ENCODE measurements at regions not wholly inside any gene's neighbourhood (a gene's known extent, or its start where the extent isn't known, plus 50 kb on each side); places are given as distances from the start of the nearest gene placed in this dataset.

GRCh38 chr2:120653871-120654270 is 81.8 kb upstream of the GLI2 start:
- no peak for DNase-seq (ENCODE audit: low read depth, low spot score)

DNA sequence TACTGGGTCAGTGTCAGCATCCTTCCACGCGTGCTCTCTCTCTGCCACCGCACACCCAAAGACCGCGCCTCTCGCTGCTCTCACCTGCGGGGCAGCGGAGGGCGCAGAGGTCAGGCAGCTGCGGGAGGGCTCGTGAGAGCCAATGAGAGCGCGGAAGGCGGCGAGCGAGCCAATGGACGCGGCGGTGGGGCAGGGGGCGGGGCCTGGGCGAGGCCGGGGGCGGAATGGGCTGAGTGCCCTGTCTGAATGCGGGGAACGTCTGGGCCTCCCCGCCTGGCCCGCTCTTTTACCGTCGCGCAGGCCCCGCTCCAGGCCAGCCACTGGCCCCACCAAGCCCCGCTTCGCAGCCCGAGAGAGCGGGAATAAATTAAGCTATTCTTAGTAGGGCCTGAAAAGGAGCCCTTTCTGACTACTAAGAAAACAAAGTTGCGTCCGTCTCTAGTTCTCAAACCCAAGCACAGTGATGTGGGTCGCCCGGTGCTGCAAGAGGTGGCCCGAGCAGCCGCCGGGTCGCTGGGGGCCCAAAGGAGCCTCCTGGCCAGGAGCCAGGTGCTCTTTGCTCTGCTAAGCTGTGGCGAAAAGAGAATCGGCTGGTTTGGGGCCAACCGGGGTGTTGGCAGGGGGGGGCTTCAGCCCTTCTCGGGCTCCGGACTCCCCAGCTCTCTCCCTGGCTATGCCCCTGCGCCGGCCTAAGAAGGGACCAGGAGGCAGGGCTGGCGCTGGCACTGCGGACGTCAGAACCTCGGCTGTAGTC is 81.1 kb upstream of the GLI2 start:
- DNase-seq (ENCODE audit: low read depth, low spot score), result no peak

GRCh38 chr2:120656273-120656950 is 79.3 kb upstream of the GLI2 start:
- DNase-seq (ENCODE audit: low read depth, low spot score), result no peak

- no peak for DNase-seq (ENCODE audit: low read depth, low spot score)
Measured at GRCh38 chr2:120658042-120658769, 77.5 kb upstream of the GLI2 start.

GRCh38 chr2:120658770-120659158 is 76.9 kb upstream of the GLI2 start:
- DNase-seq (ENCODE audit: low read depth, low spot score), result no peak

DNA sequence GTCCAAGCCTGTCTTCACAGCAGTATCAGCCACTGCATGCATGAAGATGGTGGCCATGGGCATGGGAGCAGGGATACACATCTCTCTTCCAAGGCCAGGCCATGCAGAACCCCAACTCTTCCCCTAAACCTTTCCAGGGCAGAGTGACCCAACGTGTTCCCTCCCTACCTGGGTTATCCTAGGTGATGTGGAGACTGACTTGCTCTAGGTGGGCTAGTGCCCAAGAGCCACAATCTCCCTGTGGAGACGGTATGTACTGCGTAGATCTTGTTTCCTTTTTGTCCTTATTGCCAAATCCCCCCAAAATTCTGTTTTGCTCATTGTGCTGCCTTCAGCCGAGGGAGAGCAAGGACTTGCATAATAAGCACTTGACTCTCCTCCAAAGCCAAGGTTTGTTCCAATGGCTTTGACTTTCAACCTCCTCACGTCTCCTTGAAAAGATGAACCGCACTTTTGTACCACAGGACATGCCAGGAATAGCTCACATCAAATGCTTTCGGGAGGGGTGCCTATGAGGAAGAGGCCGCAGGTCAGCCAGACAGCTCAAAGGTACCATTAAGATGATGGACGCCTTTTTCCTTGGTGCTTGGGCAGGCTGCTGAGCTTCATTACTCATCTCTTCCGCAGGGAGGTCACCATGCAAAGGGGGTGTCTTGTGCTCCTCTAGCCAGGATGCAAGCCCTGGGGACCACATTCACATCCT is 76.2 kb upstream of the GLI2 start:
- no peak for DNase-seq (ENCODE audit: low read depth, low spot score)

- no peak for DNase-seq (ENCODE audit: low read depth, low spot score)
Measured at GRCh38 chr2:120660056-120660694, 75.5 kb upstream of the GLI2 start.

DNA sequence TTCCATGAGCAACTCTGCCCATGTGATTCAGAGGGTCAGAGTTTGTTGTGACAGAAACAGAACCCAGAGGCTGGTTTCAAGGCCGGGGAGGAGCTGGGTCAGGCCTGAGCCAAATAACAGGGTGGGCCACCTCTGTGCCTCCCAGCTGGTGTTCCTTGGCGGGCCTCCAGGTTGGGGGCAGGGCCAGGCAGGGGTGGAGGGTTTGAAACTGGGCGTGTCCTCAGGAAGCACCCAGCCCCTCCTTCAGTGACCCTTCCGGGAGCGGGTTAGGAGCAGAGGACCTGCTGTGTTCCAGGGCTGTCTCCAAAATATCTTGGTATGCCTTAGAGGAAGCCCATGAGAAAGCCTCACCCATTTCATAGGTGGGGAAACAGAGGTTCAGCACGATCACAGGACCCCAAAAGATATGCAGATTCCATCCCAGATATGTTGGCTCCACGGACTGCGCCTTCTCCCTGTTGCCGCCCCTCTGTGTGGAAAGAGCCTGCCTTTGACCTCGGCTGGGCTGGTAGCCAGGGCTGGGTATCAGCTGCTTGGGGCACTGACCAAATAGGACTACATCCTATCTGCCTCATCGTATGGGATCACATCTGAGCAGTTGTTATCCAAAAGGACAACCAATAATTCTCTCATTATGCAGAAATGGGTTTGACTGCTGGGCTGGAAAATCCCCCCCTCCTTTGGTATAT is 74.8 kb upstream of the GLI2 start:
- no peak for DNase-seq (ENCODE audit: low read depth, low spot score)

DNA sequence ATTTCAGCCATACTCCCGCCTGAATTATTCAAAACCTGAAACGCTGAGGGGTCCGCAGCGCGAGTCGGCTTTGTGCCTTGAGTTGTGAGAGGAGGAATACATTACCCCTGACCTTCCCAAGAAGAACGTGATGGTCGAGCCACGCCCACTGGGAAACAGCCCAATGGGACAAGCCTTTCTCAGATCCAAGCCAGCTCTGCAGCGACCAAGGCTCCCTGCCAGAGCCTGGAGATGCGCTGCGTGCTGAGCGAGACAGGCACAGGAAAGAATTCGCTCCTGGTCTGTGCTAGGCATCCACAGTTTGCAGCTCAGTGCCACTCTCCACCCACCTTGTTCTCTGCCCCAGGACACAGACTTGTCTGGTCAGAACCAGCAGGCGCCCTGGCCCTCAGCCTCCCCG is 74.1 kb upstream of the GLI2 start:
- no peak for DNase-seq (ENCODE audit: low read depth, low spot score)

DNA sequence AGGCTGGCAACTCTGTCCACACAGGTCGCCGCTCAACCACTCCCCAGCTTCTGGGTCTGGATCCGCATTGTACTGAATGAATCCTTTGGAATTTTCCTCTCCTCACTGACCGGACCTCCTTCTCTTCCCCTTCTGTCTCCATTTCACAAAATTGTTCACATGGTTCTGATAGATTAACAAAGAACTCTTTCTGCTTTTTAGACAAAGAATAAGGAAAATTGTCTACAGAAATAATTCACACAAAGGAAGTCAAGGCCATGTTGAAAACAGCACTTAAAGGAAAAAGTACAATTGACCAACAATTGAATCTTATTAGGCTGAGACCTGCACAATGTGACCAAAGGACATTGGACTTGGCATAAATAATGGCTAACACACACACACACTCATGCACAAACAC is 73.6 kb upstream of the GLI2 start:
- no peak for DNase-seq (ENCODE audit: low read depth, low spot score)

GRCh38 chr2:120662746-120663145 is 72.9 kb upstream of the GLI2 start:
- no peak for DNase-seq (ENCODE audit: low read depth, low spot score)

- DNase-seq (ENCODE audit: low read depth, low spot score), result no peak
Measured at GRCh38 chr2:120666433-120666832, 69.2 kb upstream of the GLI2 start.

- DNase-seq (ENCODE audit: low read depth, low spot score), result no peak
Measured at GRCh38 chr2:120667981-120668380, 67.7 kb upstream of the GLI2 start.

DNA sequence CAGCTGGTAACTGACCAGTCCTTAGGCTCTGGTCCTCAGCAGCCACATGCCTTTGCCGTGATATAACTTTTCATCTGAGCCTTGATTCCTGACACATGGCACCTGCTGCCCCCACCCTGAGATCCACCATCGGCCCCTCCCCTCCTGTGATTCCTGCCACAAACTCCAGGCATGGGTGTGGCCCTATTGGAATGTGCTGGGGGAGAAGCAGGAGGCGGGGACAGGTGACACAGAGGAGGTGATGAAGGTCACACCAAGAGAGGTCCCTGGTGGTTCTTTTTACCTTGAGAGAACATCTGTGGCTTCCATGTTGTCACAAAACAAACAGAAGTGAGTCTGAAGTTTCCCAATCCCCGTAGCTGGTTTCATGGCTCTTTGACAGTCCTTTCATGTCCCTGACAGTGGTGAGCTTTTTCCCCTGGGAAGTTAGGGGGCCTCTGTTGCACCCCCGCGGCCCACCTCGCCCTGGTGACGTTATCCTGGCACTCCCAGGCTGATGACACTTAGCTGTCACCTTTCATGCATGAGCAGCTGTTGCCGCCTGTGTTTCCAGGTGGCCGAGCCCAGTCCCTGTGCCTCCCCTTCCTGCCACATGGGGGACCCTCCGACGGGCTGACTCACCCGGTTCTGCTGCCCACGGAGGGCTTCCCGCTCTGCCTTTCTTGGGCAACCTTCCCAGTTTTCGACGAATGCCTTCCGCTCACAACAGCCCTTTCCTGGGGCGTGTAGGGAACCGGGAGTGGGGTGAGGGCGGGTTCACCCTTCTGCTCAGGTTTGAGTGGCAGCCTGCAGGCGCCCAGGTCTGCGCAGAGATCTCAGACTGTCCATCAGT is 66.3 kb upstream of the GLI2 start:
- DNase-seq (ENCODE audit: low read depth, low spot score), result no peak

DNA sequence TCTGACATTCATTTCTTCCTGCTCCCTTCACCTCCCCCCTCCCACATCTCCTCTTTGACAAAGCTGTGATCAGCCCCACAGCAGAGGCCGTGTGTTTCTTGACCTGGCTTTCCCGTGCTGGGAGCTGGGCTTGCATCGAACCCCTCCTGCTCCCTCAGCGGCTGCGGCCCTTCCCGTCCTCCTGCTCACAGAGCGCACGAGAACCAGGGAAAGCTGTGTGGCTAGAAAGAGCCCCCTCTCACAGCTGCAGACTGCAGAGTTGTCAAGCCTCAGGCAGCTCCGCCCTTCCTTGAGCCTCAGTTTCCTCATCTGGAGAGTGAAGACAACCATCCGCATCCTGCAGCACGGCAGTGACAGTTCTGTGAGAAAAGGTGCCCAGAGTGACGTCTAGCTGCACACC is 65.7 kb upstream of the GLI2 start:
- DNase-seq (ENCODE audit: low read depth, low spot score), result no peak

DNA sequence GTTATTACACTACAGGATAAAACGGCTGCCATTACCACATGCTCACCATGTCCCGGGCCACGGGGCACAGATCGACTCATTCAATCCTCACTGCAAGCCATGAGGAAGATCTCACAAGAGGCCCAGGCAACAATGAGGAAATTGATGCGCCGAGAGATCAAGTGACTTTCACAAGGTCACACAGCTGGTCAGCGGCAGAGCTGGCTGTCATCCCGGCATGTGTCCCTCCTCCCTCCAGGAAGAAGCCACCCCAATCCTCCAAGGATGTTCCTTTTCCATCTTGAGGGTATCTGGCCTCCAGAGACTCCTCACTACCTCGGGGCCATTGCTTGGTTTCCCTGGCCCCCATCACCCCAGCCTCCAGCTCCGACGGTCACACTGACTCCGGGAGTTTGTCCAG is 65.3 kb upstream of the GLI2 start:
- no peak for DNase-seq (ENCODE audit: low read depth, low spot score)

- DNase-seq (ENCODE audit: low read depth, low spot score), result no peak
Measured at GRCh38 chr2:120670771-120671480, 64.7 kb upstream of the GLI2 start.

DNA sequence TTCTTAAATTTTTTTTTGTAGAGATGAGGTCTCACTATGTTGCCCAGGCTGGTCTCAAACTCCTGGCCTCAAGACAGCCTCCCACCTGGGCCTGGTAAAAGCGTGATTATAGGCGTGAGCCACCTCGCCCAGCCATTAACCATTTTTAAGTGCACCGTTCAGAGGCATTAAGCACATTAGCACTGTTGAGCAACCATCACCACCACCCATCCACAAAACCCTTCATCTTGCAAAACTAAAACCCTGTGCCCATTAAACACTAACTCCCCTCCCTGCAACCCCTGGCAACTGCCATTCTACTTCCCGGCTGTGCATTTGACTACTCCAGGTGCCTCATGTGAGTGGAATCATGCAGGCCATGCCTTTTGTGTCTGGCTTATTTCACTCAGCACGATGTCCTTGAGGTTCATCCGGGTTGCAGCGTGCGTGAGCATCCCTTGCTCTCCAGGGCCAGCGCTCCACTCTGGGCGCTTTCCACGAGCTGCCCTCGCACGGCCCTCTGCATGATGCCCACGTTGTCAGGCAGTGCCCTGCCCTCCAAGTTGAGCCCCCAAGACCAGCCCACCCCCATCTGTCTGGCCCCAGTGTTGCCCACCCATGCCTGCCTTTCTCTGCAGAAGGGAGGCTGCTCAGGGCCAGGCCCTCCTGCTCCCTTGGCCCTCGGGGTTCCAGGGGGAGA is 63.0 kb upstream of the GLI2 start:
- DNase-seq (ENCODE audit: low read depth, low spot score), result no peak

- no peak for DNase-seq (ENCODE audit: low read depth, low spot score)
Measured at GRCh38 chr2:120673205-120673550, 62.5 kb upstream of the GLI2 start.

Measured in activated naive CD8-positive, alpha-beta T cell treated with anti-CD3 and anti-CD28 coated beads, Interleukin-2, amount 50 U/mL, for 16 hours (primary cell).